ENCODE measurements at regions not wholly inside any gene's neighbourhood (a gene's known extent, or its start where the extent isn't known, plus 50 kb on each side); places are given as distances from the start of the nearest gene placed in this dataset.

DNA sequence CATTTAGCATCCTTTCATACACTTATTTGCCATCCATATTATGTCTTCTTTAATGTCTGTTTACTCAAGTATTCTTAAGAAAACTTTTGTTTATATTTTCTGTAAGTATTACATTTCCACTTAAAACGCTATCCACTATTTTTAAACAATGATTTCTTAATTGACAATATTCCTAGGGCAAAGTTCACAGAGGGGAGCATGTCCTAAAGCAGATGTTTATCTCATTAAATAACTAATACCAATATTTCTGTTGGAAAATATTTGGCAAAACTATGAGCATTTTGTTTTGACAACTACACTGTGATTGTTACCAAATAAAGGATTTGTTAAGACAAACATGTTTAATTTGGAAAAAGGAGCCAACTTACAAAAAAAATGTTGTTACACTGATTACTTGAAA lies 643.3 kb downstream of the SLITRK5 start:
- peaks cover 0 to 20% (median 0%) of the 10 kb centered on the region in 11 donors for H3K9me3 ChIP-seq
- H3K4me3 ChIP-seq: no peak overlapping the region
- H3K27me3 ChIP-seq: no peaks in the 10 kb centered on the region
- intact Hi-C loops (cut with DNase I): no loop called here
- DNase-seq (no peak), ATAC-seq (no peak)
- no peak overlapping the region for H3K27ac ChIP-seq
- 64 to 76% methylated on average over 1 of the region's 1 CpG for WGBS, 2 donors
- TF ChIP-seq, protein P1, sequence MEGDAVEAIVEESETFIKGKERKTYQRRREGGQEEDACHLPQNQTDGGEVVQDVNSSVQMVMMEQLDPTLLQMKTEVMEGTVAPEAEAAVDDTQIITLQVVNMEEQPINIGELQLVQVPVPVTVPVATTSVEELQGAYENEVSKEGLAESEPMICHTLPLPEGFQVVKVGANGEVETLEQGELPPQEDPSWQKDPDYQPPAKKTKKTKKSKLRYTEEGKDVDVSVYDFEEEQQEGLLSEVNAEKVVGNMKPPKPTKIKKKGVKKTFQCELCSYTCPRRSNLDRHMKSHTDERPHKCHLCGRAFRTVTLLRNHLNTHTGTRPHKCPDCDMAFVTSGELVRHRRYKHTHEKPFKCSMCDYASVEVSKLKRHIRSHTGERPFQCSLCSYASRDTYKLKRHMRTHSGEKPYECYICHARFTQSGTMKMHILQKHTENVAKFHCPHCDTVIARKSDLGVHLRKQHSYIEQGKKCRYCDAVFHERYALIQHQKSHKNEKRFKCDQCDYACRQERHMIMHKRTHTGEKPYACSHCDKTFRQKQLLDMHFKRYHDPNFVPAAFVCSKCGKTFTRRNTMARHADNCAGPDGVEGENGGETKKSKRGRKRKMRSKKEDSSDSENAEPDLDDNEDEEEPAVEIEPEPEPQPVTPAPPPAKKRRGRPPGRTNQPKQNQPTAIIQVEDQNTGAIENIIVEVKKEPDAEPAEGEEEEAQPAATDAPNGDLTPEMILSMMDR (IDR thresholded peaks at IDR 0.05): no peak
- H3K36me3 ChIP-seq: no peaks in the 10 kb centered on the region
- no peaks in the 10 kb centered on the region for H3K4me1 ChIP-seq

GRCh38 chr13:88329066-88329465 lies 657.9 kb downstream of the SLITRK5 start:
- ATAC-seq (no peak), DNase-seq (no peak)
- no peaks in the 10 kb centered on the region for H3K36me3 ChIP-seq
- no peak overlapping the region for H3K4me3 ChIP-seq
- H3K4me1 ChIP-seq: no peaks in the 10 kb centered on the region
- H3K27me3 ChIP-seq: no peaks in the 10 kb centered on the region
- intact Hi-C loops (cut with DNase I): no loop called here
- TF ChIP-seq, protein P1 (IDR thresholded peaks at IDR 0.05): no peak
- WGBS, 2 donors: 70 to 79% methylated on average over 3 of the region's 3 CpGs
- H3K9me3 ChIP-seq: peaks cover 0 to 11% (median 0%) of the 10 kb centered on the region in 11 donors
- no peak overlapping the region for H3K27ac ChIP-seq

DNA sequence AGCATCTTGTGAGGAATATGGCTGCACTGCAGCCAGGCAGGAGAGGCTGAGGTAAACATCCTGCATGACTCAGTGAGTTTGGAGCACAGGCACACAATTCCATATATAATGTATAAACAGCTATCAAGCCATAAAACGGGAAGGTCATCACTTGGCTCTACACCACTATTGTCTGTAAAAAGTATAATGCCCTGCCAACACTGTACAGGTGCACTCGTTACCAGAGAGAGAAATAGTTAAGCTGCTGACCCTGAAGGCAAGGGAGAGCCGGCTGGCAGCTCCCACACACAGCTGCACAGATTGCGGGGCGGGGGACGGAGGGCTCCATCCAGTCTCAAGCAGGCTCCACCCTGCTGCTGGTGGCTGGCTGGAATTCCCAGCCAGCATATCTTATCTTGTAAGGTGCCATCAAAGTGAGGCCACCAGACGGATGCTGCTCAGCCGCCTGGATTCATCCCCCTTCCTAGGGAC lies 668.1 kb downstream of the SLITRK5 start:
- TF ChIP-seq, protein P1 (IDR thresholded peaks at IDR 0.05): no peak
- DNase-seq (no peak), ATAC-seq (no peak)
- Histone ChIP-seq H3K9me3 (peaks cover 0 to 25% (median 0%) of the 10 kb centered on the region in 11 donors), H3K27ac (no peak overlapping the region), H3K27me3 (no peaks in the 10 kb centered on the region), H3K4me1 (no peaks in the 10 kb centered on the region), H3K36me3 (no peaks in the 10 kb centered on the region), H3K4me3 (no peak overlapping the region)
- 23% methylated on average over 8 of the region's 8 CpGs for WGBS, 2 donors
- intact Hi-C loops (cut with DNase I): no loop called here

DNA sequence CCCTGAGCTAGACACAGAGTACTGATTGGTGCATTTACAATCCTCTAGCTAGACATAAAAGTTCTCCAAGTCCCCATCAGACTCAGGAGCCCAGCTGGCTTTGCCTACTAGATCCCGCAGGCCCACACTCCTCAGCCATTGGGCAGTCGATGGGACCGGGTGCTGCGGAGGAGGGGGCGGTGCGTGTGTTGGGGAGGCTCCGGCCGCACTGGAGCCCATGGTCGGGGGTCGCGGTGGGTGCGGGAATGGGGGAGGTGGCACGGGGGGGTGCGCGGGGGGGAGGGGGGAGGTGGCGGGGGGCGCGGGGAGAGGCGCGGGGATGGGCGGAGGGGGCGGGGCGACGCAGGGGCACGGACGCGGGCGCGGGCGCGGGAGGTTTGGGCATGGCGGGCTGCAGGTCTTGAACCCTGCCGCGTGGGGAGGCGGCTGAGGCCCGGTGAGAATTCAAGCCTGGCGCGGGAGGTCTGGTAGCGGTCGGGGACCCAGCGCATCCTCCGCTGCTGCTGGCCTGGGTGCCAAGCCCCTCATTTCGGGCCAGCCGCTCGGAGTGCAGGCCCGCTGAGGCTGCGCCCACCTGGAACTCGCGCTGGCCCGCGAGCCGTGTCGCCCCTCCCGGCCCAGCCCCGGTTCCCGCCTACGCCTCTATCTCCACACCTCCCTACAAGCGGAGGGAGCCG lies 674.1 kb downstream of the SLITRK5 start:
- ATAC-seq (no peak), DNase-seq (no peak)
- Histone ChIP-seq H3K27ac (no peak overlapping the region), H3K4me3 (no peak overlapping the region), H3K9me3 (peaks cover 0 to 41% (median 0%) of the 10 kb centered on the region in 11 donors), H3K27me3 (no peaks in the 10 kb centered on the region), H3K36me3 (no peaks in the 10 kb centered on the region), H3K4me1 (no peaks in the 10 kb centered on the region)
- TF ChIP-seq, protein P1 (IDR thresholded peaks at IDR 0.05): no peak
- intact Hi-C loops (cut with DNase I): no loop called here
- WGBS, 2 donors: 98% methylated on average over 54 to 56 of the region's 59 CpGs

Measured in heart right ventricle (tissue), 16 donors.